CD4-positive, CD25-positive, alpha-beta regulatory T cell (primary cell): ENCODE measurements at regions not wholly inside any gene's neighbourhood (a gene's known extent, or its start where the extent isn't known, plus 50 kb on each side); places are given as distances from the start of the nearest gene placed in this dataset.
"Not testable (repeated sequence)": the region's sequence is repeated elsewhere in the genome, so short reads cannot be mapped to it uniquely, and the experiment has no call there.

ENCODE experiments used
- ATAC-seq, 2 donors: fragments of 150-1000 bp; cut with Tn5 transposase; one replicate each; pipeline ENCODE4 v1.10.0; 2021; ENCODE audit warnings: low read depth in 2 of 2, moderate number of reproducible peaks in 2 of 2, moderate library complexity in 1 of 2
- DNase-seq, 3 donors: peaks; one replicate each; pipeline versions ENCODE4 v3.0.0 to v3.0.0-alpha.2; 2012 to 2022; ENCODE audit warnings: mixed read lengths in 1 of 3
- H3K27ac ChIP-seq: one replicate; pipeline ENCODE4 v1.7.0; 2013; ENCODE audit warnings: mild to moderate bottlenecking, low read length; ENCODE audit not compliant: insufficient read depth, poor library complexity, severe bottlenecking
- H3K27me3 ChIP-seq: one replicate; pipeline ENCODE4 v1.7.0; 2013; ENCODE audit warnings: low read length; ENCODE audit not compliant: control insufficient read depth, insufficient read depth
- H3K36me3 ChIP-seq: one replicate; pipeline ENCODE4 v1.7.0; 2013; ENCODE audit warnings: mild to moderate bottlenecking, low read length, moderate library complexity; ENCODE audit not compliant: control insufficient read depth, insufficient read depth
- H3K4me1 ChIP-seq: 2 replicates; pipeline ENCODE4 v1.7.0; 2013; ENCODE audit warnings: mild to moderate bottlenecking, low read length; ENCODE audit not compliant: insufficient read depth, control insufficient read depth, poor library complexity, severe bottlenecking
- H3K4me3 ChIP-seq: one replicate; pipeline ENCODE4 v1.7.0; 2013; ENCODE audit warnings: low read depth, mild to moderate bottlenecking, low read length, moderate library complexity
- H3K9me3 ChIP-seq, 2 experiments: 1 replicate in 1 of 2; 2 replicates in 1 of 2; pipeline ENCODE4 v1.7.0; 2013; ENCODE audit warnings: low read length in 2 of 2, mild to moderate bottlenecking in 1 of 2, moderate library complexity in 1 of 2; ENCODE audit not compliant: control insufficient read depth in 2 of 2
- H3K27ac Mint-ChIP-seq, 3 donors: one replicate each; pipeline ENCODE4 v1.8.0; 2020 to 2022; ENCODE audit warnings: mild to moderate bottlenecking in 3 of 3, mixed read lengths in 3 of 3, moderate library complexity in 2 of 3
- H3K27me3 Mint-ChIP-seq: one replicate; pipeline ENCODE4 v1.8.0; 2022; ENCODE audit warnings: mild to moderate bottlenecking, mixed read lengths
- H3K36me3 Mint-ChIP-seq: one replicate; pipeline ENCODE4 v1.8.0; 2020; ENCODE audit warnings: mixed read lengths
- H3K4me1 Mint-ChIP-seq, 4 donors: one replicate each; pipeline ENCODE4 v1.8.0; 2020 to 2022; ENCODE audit warnings: mixed read lengths in 4 of 4, mild to moderate bottlenecking in 1 of 4
- H3K4me3 Mint-ChIP-seq, 4 donors: one replicate each; pipeline ENCODE4 v1.8.0; 2020 to 2022; ENCODE audit warnings: mild to moderate bottlenecking in 4 of 4, mixed read lengths in 4 of 4, moderate library complexity in 3 of 4
- H3K9me3 Mint-ChIP-seq, 7 donors: one replicate each; pipeline ENCODE4 v1.8.0; 2020 to 2022; ENCODE audit warnings: mixed read lengths in 7 of 7, mild to moderate bottlenecking in 3 of 7, moderate library complexity in 2 of 7

DNA sequence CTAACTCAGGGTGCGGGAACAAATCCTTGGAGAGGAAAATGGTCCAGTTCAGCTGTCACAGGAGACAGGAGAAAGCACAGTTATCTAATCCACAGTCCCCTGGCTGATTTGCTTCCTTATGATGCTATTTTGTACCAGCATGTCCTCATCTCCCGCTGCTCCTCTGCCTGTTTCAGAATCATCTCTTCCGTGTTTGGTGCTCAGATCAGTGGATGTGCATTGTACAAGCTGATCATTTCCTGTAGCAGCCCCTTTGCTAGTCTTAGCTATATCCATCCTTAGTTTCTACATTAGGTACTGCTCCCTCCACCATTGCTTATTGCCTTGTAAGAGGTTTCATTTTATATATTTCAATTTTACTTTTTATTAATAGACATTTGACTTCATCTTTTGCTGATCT lies 238.0 kb upstream of the PRSS58 start:
- not testable (repeated sequence) for DNase-seq, H3K4me3 ChIP-seq, H3K4me3 Mint-ChIP-seq, H3K27me3 Mint-ChIP-seq, H3K9me3 ChIP-seq, H3K9me3 Mint-ChIP-seq, H3K27me3 ChIP-seq, H3K36me3 ChIP-seq, ATAC-seq, H3K27ac ChIP-seq
- H3K4me1 ChIP-seq: peaks cover 19% of the 10 kb centered on the region
- Mint-ChIP-seq H3K4me1 (peaks cover 0 to 41% (median 20%) of the 10 kb centered on the region in 4 donors), H3K27ac (peak overlapping the region in 2 of 3 donors; percentile 62 to 83), H3K36me3 (peaks cover 14% of the 10 kb centered on the region)

DNA sequence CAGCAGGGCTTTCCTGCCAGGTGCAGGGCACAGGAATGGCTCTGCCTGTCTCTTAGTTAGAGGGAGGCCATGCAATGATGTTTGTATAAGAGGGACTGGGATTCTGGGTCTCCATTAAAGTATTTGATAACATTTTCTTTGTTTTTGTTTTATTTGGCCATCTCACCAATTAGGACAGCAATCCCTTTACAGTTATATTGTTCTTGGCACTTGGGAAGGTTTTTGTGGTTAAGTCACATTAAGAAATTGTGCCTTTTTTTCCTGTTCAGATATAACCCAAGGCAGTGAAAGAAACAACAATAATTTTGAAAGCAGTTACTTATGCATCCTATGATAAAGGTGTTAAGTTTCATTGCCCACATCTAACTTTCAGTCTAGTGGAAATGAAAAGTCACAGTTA lies 237.4 kb upstream of the PRSS58 start:
- H3K27me3 Mint-ChIP-seq, H3K36me3 ChIP-seq, H3K27me3 ChIP-seq, H3K9me3 Mint-ChIP-seq, H3K27ac ChIP-seq, ATAC-seq, H3K4me3 ChIP-seq, H3K9me3 ChIP-seq, DNase-seq: not testable (repeated sequence)
- Mint-ChIP-seq H3K36me3 (peaks cover 17% of the 10 kb centered on the region), H3K4me1 (peaks cover 0 to 35% (median 14%) of the 10 kb centered on the region in 4 donors), H3K27ac (peak overlapping the region in 1 of 3 donors; percentile 32), H3K4me3 (peak overlapping the region in 1 of 4 donors; percentile 40)
- H3K4me1 ChIP-seq: peaks cover 13% of the 10 kb centered on the region

DNA sequence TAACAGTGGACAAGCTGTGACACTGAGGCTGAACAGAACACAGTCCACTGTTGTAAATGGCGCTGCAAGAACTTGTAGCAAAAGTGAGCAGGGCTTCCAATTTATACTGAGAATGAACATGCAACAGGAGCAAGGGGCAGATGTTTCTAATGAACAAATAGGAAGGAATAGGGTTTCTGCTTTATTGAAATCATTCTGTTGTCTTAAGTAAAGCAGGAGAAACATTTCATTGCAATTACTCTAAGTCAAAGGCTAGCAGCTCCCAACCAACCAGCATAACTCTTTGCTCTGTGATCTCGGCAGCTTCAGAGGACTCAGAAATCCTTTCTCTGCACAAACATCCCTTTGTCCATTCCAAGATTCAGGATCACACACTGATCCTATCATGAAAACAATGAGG lies 236.2 kb upstream of the PRSS58 start:
- no peak overlapping the region for H3K4me3 Mint-ChIP-seq
- Histone ChIP-seq H3K27ac (no peak overlapping the region), H3K4me3 (no peak overlapping the region), H3K27me3 (no peaks in the 10 kb centered on the region), H3K36me3 (no peaks in the 10 kb centered on the region), H3K4me1 (peaks cover 7% of the 10 kb centered on the region), H3K9me3 (no peaks in the 10 kb centered on the region)
- no peaks in the 10 kb centered on the region for H3K9me3 Mint-ChIP-seq
- H3K27me3 Mint-ChIP-seq: peaks cover 10% of the 10 kb centered on the region
- DNase-seq (no peak), ATAC-seq (no peak)
- peaks cover 0 to 26% (median 10%) of the 10 kb centered on the region in 4 donors for H3K4me1 Mint-ChIP-seq
- H3K27ac Mint-ChIP-seq: no peak overlapping the region
- H3K36me3 Mint-ChIP-seq: peaks cover 17% of the 10 kb centered on the region

DNA sequence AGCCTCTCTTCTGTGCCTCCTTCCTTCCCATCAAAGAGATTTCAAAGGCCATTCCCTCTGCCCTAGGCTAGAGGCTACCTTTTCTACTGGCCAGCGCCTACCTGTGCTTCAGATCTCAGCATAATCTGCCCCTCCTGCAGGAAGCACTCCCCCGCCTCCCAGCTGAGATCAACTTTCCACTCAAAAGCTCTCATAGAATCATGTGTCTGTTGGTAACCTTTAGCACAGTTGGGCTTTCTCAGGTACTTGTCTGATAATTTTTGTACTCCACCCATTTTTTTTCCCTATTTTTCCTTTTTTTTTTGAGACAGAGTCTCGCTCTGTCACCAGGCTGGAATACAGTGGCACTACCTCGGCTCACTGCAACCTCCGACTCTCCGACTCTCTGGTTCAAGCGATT lies 231.0 kb upstream of the PRSS58 start:
- ATAC-seq (no peak), DNase-seq (no peak)
- Histone ChIP-seq H3K4me1 (peaks cover 3% of the 10 kb centered on the region), H3K36me3 (no peaks in the 10 kb centered on the region), H3K27ac (no peak overlapping the region), H3K4me3 (no peak overlapping the region), H3K27me3 (no peaks in the 10 kb centered on the region), H3K9me3 (no peaks in the 10 kb centered on the region)
- no peaks in the 10 kb centered on the region for H3K9me3 Mint-ChIP-seq
- peaks cover 5% of the 10 kb centered on the region for H3K27me3 Mint-ChIP-seq
- H3K27ac Mint-ChIP-seq: peak overlapping the region in 1 of 3 donors; percentile 87
- peaks cover 25% of the 10 kb centered on the region for H3K36me3 Mint-ChIP-seq
- peak overlapping the region in 1 of 4 donors; percentile 38 for H3K4me3 Mint-ChIP-seq
- H3K4me1 Mint-ChIP-seq: peaks cover 0 to 32% (median 10%) of the 10 kb centered on the region in 4 donors

DNA sequence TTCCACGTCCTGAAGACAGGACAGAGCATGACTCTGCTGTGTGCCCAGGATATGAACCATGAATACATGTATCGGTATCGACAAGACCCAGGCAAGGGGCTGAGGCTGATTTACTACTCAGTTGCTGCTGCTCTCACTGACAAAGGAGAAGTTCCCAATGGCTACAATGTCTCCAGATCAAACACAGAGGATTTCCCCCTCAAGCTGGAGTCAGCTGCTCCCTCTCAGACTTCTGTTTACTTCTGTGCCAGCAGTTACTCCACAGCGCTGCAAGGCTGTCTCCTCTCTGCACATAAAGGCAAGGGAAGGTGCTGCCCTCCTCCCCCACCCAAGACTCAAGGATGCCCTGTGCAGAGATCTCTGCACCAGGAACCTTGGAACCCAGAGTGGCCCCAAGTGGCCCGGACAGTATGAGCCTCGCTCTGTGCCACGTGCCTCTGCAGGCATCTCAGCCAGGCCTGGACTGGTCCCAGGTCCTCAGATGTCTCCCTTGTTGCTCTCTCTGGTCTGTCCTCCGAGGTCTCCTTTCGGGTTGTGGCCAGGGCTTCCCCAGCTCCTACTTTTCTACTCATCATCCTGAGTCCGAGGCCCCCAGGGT lies 230.3 kb upstream of the PRSS58 start:
- Histone ChIP-seq H3K36me3 (no peaks in the 10 kb centered on the region), H3K4me1 (peaks cover 9% of the 10 kb centered on the region), H3K27ac (no peak overlapping the region), H3K27me3 (no peaks in the 10 kb centered on the region), H3K4me3 (no peak overlapping the region), H3K9me3 (no peaks in the 10 kb centered on the region)
- peak overlapping the region in 2 of 4 donors; percentile 38 to 56 for H3K4me3 Mint-ChIP-seq
- H3K9me3 Mint-ChIP-seq: no peaks in the 10 kb centered on the region
- ATAC-seq (no peak), DNase-seq (no peak)
- peaks cover 4 to 38% (median 15%) of the 10 kb centered on the region in 4 donors for H3K4me1 Mint-ChIP-seq
- peak overlapping the region in 2 of 3 donors; percentile 74 to 87 for H3K27ac Mint-ChIP-seq
- H3K36me3 Mint-ChIP-seq: peaks cover 25% of the 10 kb centered on the region
- H3K27me3 Mint-ChIP-seq: peaks cover 5% of the 10 kb centered on the region

DNA sequence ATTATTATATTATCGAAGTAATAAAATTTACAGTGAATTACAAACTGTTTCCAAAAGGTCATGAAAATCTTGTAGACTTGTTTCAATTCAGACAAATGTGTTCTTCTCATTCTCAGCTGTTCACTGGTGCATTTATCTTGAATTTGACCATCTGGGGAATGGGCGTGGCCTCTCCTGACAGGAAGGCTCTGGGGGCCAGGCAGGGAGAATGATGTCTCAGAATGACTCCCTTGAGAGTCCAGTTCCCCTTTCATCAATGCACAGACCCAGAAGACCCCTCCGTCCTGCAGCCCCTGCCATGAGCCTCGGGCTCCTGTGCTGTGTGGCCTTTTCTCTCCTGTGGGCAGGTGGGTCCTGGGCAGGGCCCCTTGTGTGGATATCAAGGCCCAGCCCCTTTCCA lies 229.7 kb upstream of the PRSS58 start:
- not testable (repeated sequence) for H3K27ac ChIP-seq, H3K27me3 ChIP-seq, ATAC-seq, H3K4me3 ChIP-seq, H3K9me3 Mint-ChIP-seq, H3K27me3 Mint-ChIP-seq, H3K4me3 Mint-ChIP-seq, DNase-seq, H3K36me3 ChIP-seq, H3K9me3 ChIP-seq
- peaks cover 15% of the 10 kb centered on the region for H3K4me1 ChIP-seq
- Mint-ChIP-seq H3K27ac (peak overlapping the region in 1 of 3 donors; percentile 28), H3K4me1 (peaks cover 10 to 42% (median 20%) of the 10 kb centered on the region in 4 donors), H3K36me3 (peaks cover 21% of the 10 kb centered on the region)

DNA sequence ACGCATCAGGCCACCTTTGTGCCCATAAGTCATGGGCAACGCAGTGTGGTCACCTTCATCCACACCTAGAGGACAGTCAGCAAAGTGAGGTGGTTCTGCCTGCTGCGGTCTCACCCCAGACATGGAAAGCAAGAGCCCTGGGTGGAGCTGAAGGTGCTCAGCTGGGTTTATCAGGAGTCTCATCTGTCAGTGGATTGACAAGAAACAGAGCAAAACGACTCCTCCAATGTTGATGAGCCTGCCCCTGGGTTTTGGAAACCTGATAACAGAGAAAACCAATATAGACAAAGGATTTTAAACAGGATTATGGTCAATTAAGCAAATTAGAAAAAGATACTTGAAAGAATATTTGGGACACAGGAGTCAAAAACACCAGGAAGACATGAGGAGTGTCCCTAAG lies 229.3 kb upstream of the PRSS58 start:
- Mint-ChIP-seq H3K9me3 (no peaks in the 10 kb centered on the region), H3K27me3 (peaks cover 5% of the 10 kb centered on the region), H3K27ac (peak overlapping the region in 1 of 3 donors; percentile 51), H3K36me3 (peaks cover 21% of the 10 kb centered on the region), H3K4me3 (peak overlapping the region in 1 of 4 donors; percentile 27), H3K4me1 (peaks cover 11 to 44% (median 22%) of the 10 kb centered on the region in 4 donors)
- no peaks in the 10 kb centered on the region for H3K27me3 ChIP-seq
- H3K36me3 ChIP-seq: no peaks in the 10 kb centered on the region
- ATAC-seq: no peak
- no peak overlapping the region for H3K27ac ChIP-seq
- H3K4me1 ChIP-seq: peaks cover 19% of the 10 kb centered on the region
- DNase-seq: no peak
- no peak overlapping the region for H3K4me3 ChIP-seq
- H3K9me3 ChIP-seq: no peaks in the 10 kb centered on the region

DNA sequence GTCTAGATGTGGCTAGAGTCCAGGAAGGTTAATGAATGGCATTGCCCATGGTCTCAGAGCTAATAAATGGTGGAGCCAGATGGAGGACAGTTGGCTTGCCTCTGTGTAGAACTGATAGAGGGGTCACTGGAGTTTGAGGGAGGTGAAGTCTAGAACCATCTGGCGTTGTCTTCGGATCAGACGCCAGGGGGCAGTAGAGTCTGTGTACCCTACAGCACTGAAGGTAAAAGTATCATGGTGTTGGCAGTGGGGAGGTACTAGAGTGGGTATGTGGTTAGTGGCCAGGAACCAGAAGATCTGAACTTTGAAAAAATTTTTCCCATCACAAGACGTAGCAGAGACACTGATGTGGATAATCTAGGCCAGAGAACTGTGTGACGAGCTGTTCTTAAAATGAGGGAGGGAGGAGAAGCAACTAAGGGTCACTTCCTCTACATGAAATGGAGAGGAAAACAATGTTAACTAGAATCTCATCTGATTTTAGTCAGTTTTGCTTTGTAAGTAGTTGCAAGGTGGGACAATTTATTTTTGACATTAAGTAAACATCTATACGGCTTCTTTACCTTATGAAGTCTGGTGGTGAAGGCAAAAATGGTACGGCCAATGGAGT lies 227.9 kb upstream of the PRSS58 start:
- Mint-ChIP-seq H3K27me3 (no peaks in the 10 kb centered on the region), H3K36me3 (peaks cover 10% of the 10 kb centered on the region), H3K9me3 (no peaks in the 10 kb centered on the region), H3K4me3 (no peak overlapping the region), H3K27ac (peak overlapping the region; percentile 43 to 79 (median 74)), H3K4me1 (peaks cover 11 to 56% (median 32%) of the 10 kb centered on the region in 4 donors)
- Histone ChIP-seq H3K27me3 (no peaks in the 10 kb centered on the region), H3K36me3 (no peaks in the 10 kb centered on the region), H3K4me3 (no peak overlapping the region), H3K9me3 (no peaks in the 10 kb centered on the region), H3K4me1 (peaks cover 27% of the 10 kb centered on the region), H3K27ac (no peak overlapping the region)
- ATAC-seq (peak in 1 of 2 donors; percentile 23), DNase-seq (peak in 1 of 3 donors; percentile 42)
